ENCODE measurements at regions not wholly inside any gene's neighbourhood (a gene's known extent, or its start where the extent isn't known, plus 50 kb on each side); places are given as distances from the start of the nearest gene placed in this dataset.
"Not testable (repeated sequence)": the region's sequence is repeated elsewhere in the genome, so short reads cannot be mapped to it uniquely, and the experiment has no call there.

DNA sequence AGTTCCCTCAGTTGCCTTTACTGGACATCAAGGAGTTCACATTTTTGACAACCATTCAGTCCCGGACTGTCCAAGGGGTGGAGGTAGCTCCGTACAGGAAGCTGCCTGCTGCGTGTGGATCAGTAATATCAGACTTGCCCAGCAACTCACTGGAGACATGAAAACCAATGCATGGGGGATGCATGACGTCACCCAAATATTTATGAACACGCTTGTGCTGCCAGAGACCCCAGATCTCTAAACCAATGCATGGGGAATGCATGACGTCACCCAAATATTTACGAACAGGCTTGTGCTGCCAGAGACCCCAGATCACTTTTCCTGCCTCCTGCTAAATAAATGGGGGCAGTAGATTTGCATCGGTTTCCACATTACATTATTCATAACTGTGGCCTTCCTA, 2137.4 kb upstream of the DEFB115 start:
- DNase-seq (ENCODE audit: low spot score), result not testable (repeated sequence)

DNA sequence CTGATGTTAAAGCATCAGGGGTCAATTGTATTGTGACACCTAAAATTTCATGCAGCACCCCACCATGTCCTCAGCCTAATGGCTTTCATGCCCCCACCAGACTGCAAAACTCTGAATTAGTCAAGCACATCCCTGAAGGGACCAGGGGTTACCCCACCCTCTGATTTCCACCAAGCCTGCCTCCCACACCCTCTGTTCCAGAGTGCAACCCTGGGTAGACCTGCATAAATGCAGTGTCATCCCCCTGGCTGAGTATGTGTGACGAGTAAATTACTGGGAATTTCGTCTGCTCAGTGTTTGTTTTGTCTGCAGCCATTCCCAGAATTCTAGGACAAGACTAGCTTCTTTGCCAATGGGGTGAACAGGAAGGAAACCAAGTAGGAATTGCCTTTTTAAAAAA, 2136.9 kb upstream of the DEFB115 start:
- DNase-seq (ENCODE audit: low spot score), result not testable (repeated sequence)

DNA sequence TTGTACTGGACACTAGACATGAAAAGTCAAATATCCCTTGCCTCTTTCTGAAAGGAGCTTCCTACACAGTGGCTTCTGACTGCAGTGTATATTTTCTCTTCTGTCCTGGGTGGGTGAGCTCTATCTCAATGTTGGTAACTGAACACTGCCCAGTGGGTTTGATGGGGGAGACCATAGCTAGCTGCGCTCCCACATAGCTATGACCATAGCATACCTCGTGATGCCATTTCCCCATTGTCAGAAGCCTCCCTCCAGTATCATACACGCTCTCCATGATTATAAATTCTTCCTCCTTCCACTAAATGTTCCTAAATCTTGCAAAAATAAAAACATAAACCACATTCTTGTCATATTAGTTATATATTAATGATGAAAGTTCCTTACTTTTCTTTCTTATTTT, 2134.7 kb upstream of the DEFB115 start:
- DNase-seq (ENCODE audit: low spot score), result not testable (repeated sequence)

DNA sequence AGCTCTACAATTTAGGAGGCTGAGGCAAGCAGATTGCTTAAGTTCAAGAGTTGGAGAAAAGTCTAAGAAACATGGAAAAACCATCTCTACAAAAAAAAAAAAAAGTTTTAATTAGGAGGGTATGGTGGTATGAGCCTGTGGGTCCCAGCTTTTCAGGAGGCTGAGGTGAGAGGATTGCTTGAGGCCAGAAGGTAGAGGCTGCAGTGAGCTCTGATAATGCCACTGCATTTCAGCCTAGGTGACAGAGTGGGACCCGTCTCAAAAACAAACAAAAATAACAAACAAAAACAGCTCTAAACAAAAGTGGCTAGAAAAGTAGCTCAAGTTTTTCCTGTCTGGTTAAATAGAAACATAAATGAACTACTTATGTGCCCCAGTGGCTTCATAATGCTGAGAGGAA, 2133.6 kb upstream of the DEFB115 start:
- no peak for DNase-seq (ENCODE audit: low spot score)
